ENCODE measurements at regions not wholly inside any gene's neighbourhood (a gene's known extent, or its start where the extent isn't known, plus 50 kb on each side); places are given as distances from the start of the nearest gene placed in this dataset.

GRCh38 chr6:134506162-134506561, 188.2 kb upstream of the SGK1 start:
- in situ Hi-C loops (cut with HindIII; ENCODE audit: low sequenced_read_pairs) = no loop called here
- no peak for TF ChIP-seq CTCF (IDR thresholded peaks at IDR 0.05; ENCODE audit: low read depth, low read length, missing control alignments)
- no peak for DNase-seq (ENCODE audit: low read depth)
- no peak overlapping the region for H3K4me3 ChIP-seq (ENCODE audit: low read depth, low read length)

- no peak for DNase-seq (ENCODE audit: low read depth)
- in situ Hi-C loops (cut with HindIII; ENCODE audit: low sequenced_read_pairs) = no loop called here
- no peak overlapping the region for H3K4me3 ChIP-seq (ENCODE audit: low read depth, low read length)
- no peak for TF ChIP-seq CTCF (IDR thresholded peaks at IDR 0.05; ENCODE audit: low read depth, low read length, missing control alignments)
Observed at GRCh38 chr6:134503585-134504281, 185.8 kb upstream of the SGK1 start.

GRCh38 chr6:134502614-134503549, 185.0 kb upstream of the SGK1 start:
- in situ Hi-C loops (cut with HindIII; ENCODE audit: low sequenced_read_pairs) = no loop called here
- no peak for DNase-seq (ENCODE audit: low read depth)
- H3K4me3 ChIP-seq (ENCODE audit: low read depth, low read length) = no peak overlapping the region
- TF ChIP-seq CTCF (IDR thresholded peaks at IDR 0.05; ENCODE audit: low read depth, low read length, missing control alignments) = no peak

- no peak overlapping the region for H3K4me3 ChIP-seq (ENCODE audit: low read depth, low read length)
- in situ Hi-C loops (cut with HindIII; ENCODE audit: low sequenced_read_pairs) = no loop called here
- DNase-seq (ENCODE audit: low read depth) = no peak
- no peak for TF ChIP-seq CTCF (IDR thresholded peaks at IDR 0.05; ENCODE audit: low read depth, low read length, missing control alignments)
Observed at GRCh38 chr6:134495890-134496248, 178.0 kb upstream of the SGK1 start.

- H3K4me3 ChIP-seq (ENCODE audit: low read depth, low read length) = no peak overlapping the region
- DNase-seq (ENCODE audit: low read depth) = no peak
- in situ Hi-C loops (cut with HindIII; ENCODE audit: low sequenced_read_pairs) = no loop called here
- no peak for TF ChIP-seq CTCF (IDR thresholded peaks at IDR 0.05; ENCODE audit: low read depth, low read length, missing control alignments)
Observed at GRCh38 chr6:134495203-134495889, 177.4 kb upstream of the SGK1 start.

GRCh38 chr6:134493789-134494188, 175.9 kb upstream of the SGK1 start:
- TF ChIP-seq CTCF (IDR thresholded peaks at IDR 0.05; ENCODE audit: low read depth, low read length, missing control alignments) = no peak
- in situ Hi-C loops (cut with HindIII; ENCODE audit: low sequenced_read_pairs) = no loop called here
- no peak for DNase-seq (ENCODE audit: low read depth)
- no peak overlapping the region for H3K4me3 ChIP-seq (ENCODE audit: low read depth, low read length)
